SK-N-SH (cell line): ENCODE measurements at regions not wholly inside any gene's neighbourhood (a gene's known extent, or its start where the extent isn't known, plus 50 kb on each side); places are given as distances from the start of the nearest gene placed in this dataset.

ENCODE experiments used
- CTCF ChIA-PET: fragments of 300-600, 350-600 bp; formaldehyde crosslinking; extraction: SDS; loops from one replicate; lab custom pipeline; 2021; lab: Yijun Ruan, JAX
- POLR2A ChIA-PET: fragments of 350-600 bp; sonication (Branson Sonifier 250); formaldehyde crosslinking; extraction: SDS; loops from one replicate; lab custom pipeline; 2020; ENCODE audit warnings: antibody characterized with exemption, inconsistent platforms; lab: Yijun Ruan, JAX
- DNase-seq: peaks from one replicate; pipeline ENCODE4 v3.0.0; 2012
- H2AFZ ChIP-seq: fragments of 200-600 bp; sonication (generic); 2 replicates; pipeline ENCODE4 v1.8.1; 2016; ENCODE audit warnings: antibody characterized with exemption, mild to moderate bottlenecking, low read depth
- H3F3A ChIP-seq: fragments of 200-600 bp; sonication (generic); replicated peaks from 2 replicates; pipeline ENCODE3; 2016; ENCODE audit warnings: antibody characterized with exemption, mild to moderate bottlenecking; ENCODE audit not compliant: insufficient read depth
- H3K27ac ChIP-seq, 2 experiments: fragments of 200-500 bp in 1 of 2; fragments of 200-600 bp in 1 of 2; sonication (Bioruptor generic) in 1 of 2; sonication (generic), shearing (Covaris generic) in 1 of 2; 2 replicates each; pipeline versions ENCODE4 v1.5.1 to v1.6.1; 2014 to 2016; ENCODE audit warnings: low read depth in 2 of 2, inconsistent platforms in 1 of 2, low read length in 1 of 2, mild to moderate bottlenecking in 1 of 2, mixed read lengths in 1 of 2
- H3K27me3 ChIP-seq: fragments of 200-600 bp; sonication (generic), shearing (Covaris generic); 2 replicates; pipeline ENCODE4 v1.6.1; 2016; ENCODE audit warnings: mixed run types; ENCODE audit not compliant: insufficient read depth
- H3K36me3 ChIP-seq, 2 experiments: fragments of 200-500 bp in 1 of 2; fragments of 200-600 bp in 1 of 2; sonication (Bioruptor generic) in 1 of 2; sonication (generic) in 1 of 2; replicated peaks in 1 of 2; 2 replicates each; pipeline versions ENCODE3 to v1.5.1; 2014 to 2016; ENCODE audit warnings: low read length in 1 of 2, mild to moderate bottlenecking in 1 of 2; ENCODE audit not compliant: insufficient read depth in 2 of 2, control insufficient read depth in 1 of 2
- H3K4me1 ChIP-seq, 2 experiments: fragments of 200-500 bp in 1 of 2; fragments of 200-600 bp in 1 of 2; sonication (Bioruptor generic) in 1 of 2; sonication (generic), shearing (Covaris generic) in 1 of 2; 2 replicates each; pipeline versions ENCODE4 v1.5.1 to v1.6.1; 2014 to 2016; ENCODE audit warnings: low read depth in 1 of 2, low read length in 1 of 2, mixed run types in 1 of 2; ENCODE audit not compliant: insufficient read depth in 2 of 2, control insufficient read depth in 1 of 2
- H3K4me2 ChIP-seq: fragments of 200-600 bp; sonication (generic), shearing (Covaris generic); 2 replicates; pipeline ENCODE4 v1.6.1; 2017; ENCODE audit warnings: mixed run types
- H3K4me3 ChIP-seq, 2 experiments: fragments of 200-500 bp in 1 of 2; fragments of 200-600 bp in 1 of 2; sonication (Bioruptor generic) in 1 of 2; sonication (generic), shearing (Covaris generic) in 1 of 2; 2 replicates each; pipeline versions ENCODE4 v1.5.1 to v1.8.1; 2014 to 2016; ENCODE audit warnings: low read depth in 2 of 2, inconsistent platforms in 1 of 2, low read length in 1 of 2, mild to moderate bottlenecking in 1 of 2, mixed read lengths in 1 of 2, moderate library complexity in 1 of 2
- H3K79me2 ChIP-seq: fragments of 200-600 bp; sonication (generic); 2 replicates; pipeline ENCODE4 v1.8.1; 2017; ENCODE audit warnings: mild to moderate bottlenecking; ENCODE audit not compliant: insufficient read depth
- H3K9ac ChIP-seq: fragments of 200-600 bp; sonication (generic); 2 replicates; pipeline ENCODE4 v1.6.1; 2017; ENCODE audit warnings: mixed run types
- H3K9me2 ChIP-seq: fragments of 200-600 bp; sonication (generic); 2 replicates; pipeline ENCODE4 v1.6.1; 2017; ENCODE audit warnings: mixed run types
- H3K9me3 ChIP-seq: fragments of 200-600 bp; sonication (generic); 2 replicates; pipeline ENCODE4 v1.6.1; 2017; ENCODE audit warnings: mixed run types, mild to moderate bottlenecking, moderate library complexity
- H4K20me1 ChIP-seq: fragments of 200-600 bp; sonication (generic); 2 replicates; pipeline ENCODE4 v1.6.1; 2017; ENCODE audit warnings: mild to moderate bottlenecking, mixed run types; ENCODE audit not compliant: insufficient read depth
- CHD2 ChIP-seq: fragments of 150-350 bp; IDR thresholded peaks from 2 replicates; pipeline ENCODE4 v1.6.1; 2018; ENCODE audit warnings: low read length; ENCODE audit not compliant: partially characterized antibody
- EP300 ChIP-seq, 2 experiments: IDR thresholded peaks; 2 replicates each; pipeline versions ENCODE4 v1.4.0 to v1.6.1; 2012; ENCODE audit warnings: borderline replicate concordance in 1 of 2, low read depth in 1 of 2, low read length in 1 of 2
- FOXJ3 ChIP-seq: sonication (generic); formaldehyde crosslinking; IDR thresholded peaks from 2 replicates; pipeline ENCODE4 v1.5.1; 2020; ENCODE audit warnings: mild to moderate bottlenecking, missing genetic modification reagents
- FOXM1 ChIP-seq: IDR thresholded peaks from 2 replicates; pipeline ENCODE4 v1.4.0; 2012; ENCODE audit warnings: low read depth, mild to moderate bottlenecking
- GABPA ChIP-seq: IDR thresholded peaks from 2 replicates; pipeline ENCODE4 v1.4.0; 2012; ENCODE audit warnings: low read depth, mild to moderate bottlenecking
- GATA2 ChIP-seq: sonication (generic); formaldehyde crosslinking; IDR thresholded peaks from 2 replicates; pipeline ENCODE4 v1.5.0; 2020; ENCODE audit warnings: mild to moderate bottlenecking, missing genetic modification reagents
- JUND ChIP-seq: IDR thresholded peaks from 2 replicates; pipeline ENCODE4 v1.4.0; 2012
- MEF2A ChIP-seq: IDR thresholded peaks from 2 replicates; pipeline ENCODE4 v1.4.0; 2012; ENCODE audit warnings: low read depth, borderline replicate concordance
- MXI1 ChIP-seq: IDR thresholded peaks from 2 replicates; pipeline ENCODE4 v1.6.1; 2012; ENCODE audit warnings: mild to moderate bottlenecking, low read depth, low read length, improper control_type of control experiment
- NFIC ChIP-seq: IDR thresholded peaks from 2 replicates; pipeline ENCODE4 v1.4.0; 2012; ENCODE audit warnings: borderline replicate concordance
- RAD21 ChIP-seq: IDR thresholded peaks from 2 replicates; pipeline ENCODE4 v1.6.1; 2012; ENCODE audit warnings: mild to moderate bottlenecking, low read length
- RCOR1 ChIP-seq: fragments of 150-350 bp; IDR thresholded peaks from 2 replicates; pipeline ENCODE4 v1.6.1; 2017; ENCODE audit warnings: antibody characterized with exemption, low read length
- RFX5 ChIP-seq: IDR thresholded peaks from 2 replicates; pipeline ENCODE4 v1.6.1; 2012; ENCODE audit warnings: mild to moderate bottlenecking, improper control_type of control experiment, low read length
- SIN3A ChIP-seq: IDR thresholded peaks from 2 replicates; pipeline ENCODE4 v1.6.1; 2012; ENCODE audit warnings: low read depth, mild to moderate bottlenecking, low read length, moderate library complexity, borderline replicate concordance
- WGBS: methylation state at CpG from one replicate; pipeline ENCODE4 v1.1.6; 2017; ENCODE audit warnings: low lambda C conversion rate; 5-methylcytosine and 5-hydroxymethylcytosine counted together
- TF ChIP-seq, protein P1 (sequence below): IDR thresholded peaks from 2 replicates; pipeline ENCODE4 v1.6.1; 2012; ENCODE audit warnings: mild to moderate bottlenecking, low read depth, low read length, moderate library complexity
- TF ChIP-seq, protein P2 (sequence below): IDR thresholded peaks from 2 replicates; pipeline ENCODE4 v1.4.0; 2012; ENCODE audit warnings: low read depth
- TF ChIP-seq, protein P3 (sequence below): fragments of 200-600 bp; sonication (generic); IDR thresholded peaks from 2 replicates; pipeline ENCODE4 v1.6.1; 2017; ENCODE audit warnings: antibody characterized with exemption, mild to moderate bottlenecking, moderate library complexity
- TF ChIP-seq, protein P4 (sequence below): IDR thresholded peaks from 2 replicates; pipeline ENCODE4; 2012
- TF ChIP-seq, protein P5 (sequence below): IDR thresholded peaks from 2 replicates; pipeline ENCODE4 v1.4.0; 2012; ENCODE audit warnings: low read depth, borderline replicate concordance
- TF ChIP-seq, protein P6 (sequence below): fragments of 150-350 bp; IDR thresholded peaks from 2 replicates; pipeline ENCODE4 v1.6.1; 2017; ENCODE audit warnings: antibody characterized with exemption, low read length, low read depth, borderline replicate concordance

DNA sequence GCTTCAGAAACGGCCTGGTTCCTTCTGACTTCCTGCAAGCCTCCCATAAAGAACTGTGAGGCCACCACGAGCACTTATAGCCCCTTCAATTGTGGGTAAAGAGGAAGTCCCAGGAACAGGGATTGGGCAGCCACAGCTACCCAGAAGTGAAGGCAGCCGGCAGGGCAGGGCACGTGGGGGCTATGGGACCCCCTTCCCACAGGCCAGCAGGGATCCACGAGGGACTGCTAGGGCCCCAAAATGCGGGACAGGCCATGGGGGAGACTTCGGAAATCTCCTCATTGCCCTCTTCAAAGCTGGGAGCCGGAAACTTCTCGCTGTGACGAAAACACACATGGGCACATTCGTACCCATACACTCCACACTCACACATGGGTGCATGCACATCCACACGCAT, 196.1 kb upstream of the SALL3 start:
- Histone ChIP-seq H3K36me3 (no peaks in the 10 kb centered on the region), H3K9me3 (no peaks in the 10 kb centered on the region), H3K4me1 (no peaks in the 10 kb centered on the region), H3K4me3 (no peak overlapping the region), H3F3A (no peaks in the 10 kb centered on the region), H3K79me2 (no peaks in the 10 kb centered on the region), H3K27ac (no peak overlapping the region), H3K9me2 (no peaks in the 10 kb centered on the region), H4K20me1 (no peaks in the 10 kb centered on the region), H3K27me3 (peaks cover 51% of the 10 kb centered on the region), H2AFZ (no peak overlapping the region), H3K4me2 (no peak overlapping the region), H3K9ac (no peak overlapping the region)
- no peak for DNase-seq
- ChIA-PET POLR2A (no interaction called here), CTCF (no interaction called here)
- TF ChIP-seq MEF2A (no peak), EP300 (IDR thresholded peaks at IDR 0.05; ENCODE audit: borderline replicate concordance in 1 of 2, low read depth in 1 of 2, low read length in 1 of 2) (no peak), GABPA (no peak), RFX5 (no peak), SIN3A (no peak), CHD2 (no peak), JUND (no peak), RAD21 (no peak), MXI1 (no peak), FOXM1 (no peak), RCOR1 (no peak), NFIC (no peak), GATA2 (CRISPR knock-in tag) (no peak), FOXJ3 (no peak)
- TF ChIP-seq, protein P1, sequence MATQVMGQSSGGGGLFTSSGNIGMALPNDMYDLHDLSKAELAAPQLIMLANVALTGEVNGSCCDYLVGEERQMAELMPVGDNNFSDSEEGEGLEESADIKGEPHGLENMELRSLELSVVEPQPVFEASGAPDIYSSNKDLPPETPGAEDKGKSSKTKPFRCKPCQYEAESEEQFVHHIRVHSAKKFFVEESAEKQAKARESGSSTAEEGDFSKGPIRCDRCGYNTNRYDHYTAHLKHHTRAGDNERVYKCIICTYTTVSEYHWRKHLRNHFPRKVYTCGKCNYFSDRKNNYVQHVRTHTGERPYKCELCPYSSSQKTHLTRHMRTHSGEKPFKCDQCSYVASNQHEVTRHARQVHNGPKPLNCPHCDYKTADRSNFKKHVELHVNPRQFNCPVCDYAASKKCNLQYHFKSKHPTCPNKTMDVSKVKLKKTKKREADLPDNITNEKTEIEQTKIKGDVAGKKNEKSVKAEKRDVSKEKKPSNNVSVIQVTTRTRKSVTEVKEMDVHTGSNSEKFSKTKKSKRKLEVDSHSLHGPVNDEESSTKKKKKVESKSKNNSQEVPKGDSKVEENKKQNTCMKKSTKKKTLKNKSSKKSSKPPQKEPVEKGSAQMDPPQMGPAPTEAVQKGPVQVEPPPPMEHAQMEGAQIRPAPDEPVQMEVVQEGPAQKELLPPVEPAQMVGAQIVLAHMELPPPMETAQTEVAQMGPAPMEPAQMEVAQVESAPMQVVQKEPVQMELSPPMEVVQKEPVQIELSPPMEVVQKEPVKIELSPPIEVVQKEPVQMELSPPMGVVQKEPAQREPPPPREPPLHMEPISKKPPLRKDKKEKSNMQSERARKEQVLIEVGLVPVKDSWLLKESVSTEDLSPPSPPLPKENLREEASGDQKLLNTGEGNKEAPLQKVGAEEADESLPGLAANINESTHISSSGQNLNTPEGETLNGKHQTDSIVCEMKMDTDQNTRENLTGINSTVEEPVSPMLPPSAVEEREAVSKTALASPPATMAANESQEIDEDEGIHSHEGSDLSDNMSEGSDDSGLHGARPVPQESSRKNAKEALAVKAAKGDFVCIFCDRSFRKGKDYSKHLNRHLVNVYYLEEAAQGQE, result no peak
- TF ChIP-seq, protein P2, sequence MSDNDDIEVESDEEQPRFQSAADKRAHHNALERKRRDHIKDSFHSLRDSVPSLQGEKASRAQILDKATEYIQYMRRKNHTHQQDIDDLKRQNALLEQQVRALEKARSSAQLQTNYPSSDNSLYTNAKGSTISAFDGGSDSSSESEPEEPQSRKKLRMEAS, result no peak
- TF ChIP-seq, protein P3, sequence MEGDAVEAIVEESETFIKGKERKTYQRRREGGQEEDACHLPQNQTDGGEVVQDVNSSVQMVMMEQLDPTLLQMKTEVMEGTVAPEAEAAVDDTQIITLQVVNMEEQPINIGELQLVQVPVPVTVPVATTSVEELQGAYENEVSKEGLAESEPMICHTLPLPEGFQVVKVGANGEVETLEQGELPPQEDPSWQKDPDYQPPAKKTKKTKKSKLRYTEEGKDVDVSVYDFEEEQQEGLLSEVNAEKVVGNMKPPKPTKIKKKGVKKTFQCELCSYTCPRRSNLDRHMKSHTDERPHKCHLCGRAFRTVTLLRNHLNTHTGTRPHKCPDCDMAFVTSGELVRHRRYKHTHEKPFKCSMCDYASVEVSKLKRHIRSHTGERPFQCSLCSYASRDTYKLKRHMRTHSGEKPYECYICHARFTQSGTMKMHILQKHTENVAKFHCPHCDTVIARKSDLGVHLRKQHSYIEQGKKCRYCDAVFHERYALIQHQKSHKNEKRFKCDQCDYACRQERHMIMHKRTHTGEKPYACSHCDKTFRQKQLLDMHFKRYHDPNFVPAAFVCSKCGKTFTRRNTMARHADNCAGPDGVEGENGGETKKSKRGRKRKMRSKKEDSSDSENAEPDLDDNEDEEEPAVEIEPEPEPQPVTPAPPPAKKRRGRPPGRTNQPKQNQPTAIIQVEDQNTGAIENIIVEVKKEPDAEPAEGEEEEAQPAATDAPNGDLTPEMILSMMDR, result no peak
- TF ChIP-seq, protein P4, sequence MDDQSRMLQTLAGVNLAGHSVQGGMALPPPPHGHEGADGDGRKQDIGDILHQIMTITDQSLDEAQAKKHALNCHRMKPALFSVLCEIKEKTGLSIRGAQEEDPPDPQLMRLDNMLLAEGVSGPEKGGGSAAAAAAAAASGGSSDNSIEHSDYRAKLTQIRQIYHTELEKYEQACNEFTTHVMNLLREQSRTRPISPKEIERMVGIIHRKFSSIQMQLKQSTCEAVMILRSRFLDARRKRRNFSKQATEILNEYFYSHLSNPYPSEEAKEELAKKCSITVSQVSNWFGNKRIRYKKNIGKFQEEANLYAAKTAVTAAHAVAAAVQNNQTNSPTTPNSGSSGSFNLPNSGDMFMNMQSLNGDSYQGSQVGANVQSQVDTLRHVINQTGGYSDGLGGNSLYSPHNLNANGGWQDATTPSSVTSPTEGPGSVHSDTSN, result no peak
- TF ChIP-seq, protein P5, sequence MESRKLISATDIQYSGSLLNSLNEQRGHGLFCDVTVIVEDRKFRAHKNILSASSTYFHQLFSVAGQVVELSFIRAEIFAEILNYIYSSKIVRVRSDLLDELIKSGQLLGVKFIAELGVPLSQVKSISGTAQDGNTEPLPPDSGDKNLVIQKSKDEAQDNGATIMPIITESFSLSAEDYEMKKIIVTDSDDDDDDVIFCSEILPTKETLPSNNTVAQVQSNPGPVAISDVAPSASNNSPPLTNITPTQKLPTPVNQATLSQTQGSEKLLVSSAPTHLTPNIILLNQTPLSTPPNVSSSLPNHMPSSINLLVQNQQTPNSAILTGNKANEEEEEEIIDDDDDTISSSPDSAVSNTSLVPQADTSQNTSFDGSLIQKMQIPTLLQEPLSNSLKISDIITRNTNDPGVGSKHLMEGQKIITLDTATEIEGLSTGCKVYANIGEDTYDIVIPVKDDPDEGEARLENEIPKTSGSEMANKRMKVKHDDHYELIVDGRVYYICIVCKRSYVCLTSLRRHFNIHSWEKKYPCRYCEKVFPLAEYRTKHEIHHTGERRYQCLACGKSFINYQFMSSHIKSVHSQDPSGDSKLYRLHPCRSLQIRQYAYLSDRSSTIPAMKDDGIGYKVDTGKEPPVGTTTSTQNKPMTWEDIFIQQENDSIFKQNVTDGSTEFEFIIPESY, result no peak
- TF ChIP-seq, protein P6, sequence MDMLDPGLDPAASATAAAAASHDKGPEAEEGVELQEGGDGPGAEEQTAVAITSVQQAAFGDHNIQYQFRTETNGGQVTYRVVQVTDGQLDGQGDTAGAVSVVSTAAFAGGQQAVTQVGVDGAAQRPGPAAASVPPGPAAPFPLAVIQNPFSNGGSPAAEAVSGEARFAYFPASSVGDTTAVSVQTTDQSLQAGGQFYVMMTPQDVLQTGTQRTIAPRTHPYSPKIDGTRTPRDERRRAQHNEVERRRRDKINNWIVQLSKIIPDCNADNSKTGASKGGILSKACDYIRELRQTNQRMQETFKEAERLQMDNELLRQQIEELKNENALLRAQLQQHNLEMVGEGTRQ, result no peak
- WGBS, result 43% methylated on average over 5 of the region's 12 CpGs
